Endothelial cell of umbilical vein (primary cell): ENCODE measurements at regions not wholly inside any gene's neighbourhood (a gene's known extent, or its start where the extent isn't known, plus 50 kb on each side); places are given as distances from the start of the nearest gene placed in this dataset.

Experiments used
- CTCF ChIP-seq, 2 donors: IDR thresholded peaks; 1 replicate in 1 of 2; 2 replicates in 1 of 2; pipeline ENCODE4 v1.5.1; 2011; ENCODE audit warnings: low read length in 2 of 2, mild to moderate bottlenecking in 2 of 2, moderate library complexity in 2 of 2, control low read depth in 1 of 2, inconsistent platforms in 1 of 2, low read depth in 1 of 2; ENCODE audit not compliant: insufficient read depth in 1 of 2; ENCODE audit errors: extremely low read depth in 1 of 2
- FOS ChIP-seq: IDR thresholded peaks from 2 replicates; pipeline ENCODE4 v1.6.1; 2011; ENCODE audit warnings: mild to moderate bottlenecking, low read length, moderate library complexity, borderline replicate concordance; ENCODE audit not compliant: insufficient read depth
- GATA2 ChIP-seq: IDR thresholded peaks from 2 replicates; pipeline ENCODE4 v1.7.0; 2011; ENCODE audit warnings: low read depth, mild to moderate bottlenecking, moderate library complexity, mixed read lengths, low read length; ENCODE audit not compliant: insufficient read length, insufficient read depth
- JUN ChIP-seq: IDR thresholded peaks from 2 replicates; pipeline ENCODE4 v1.6.1; 2011; ENCODE audit warnings: borderline replicate concordance, low read depth; ENCODE audit not compliant: insufficient read length, insufficient read depth
- POLR2A ChIP-seq: IDR thresholded peaks from 2 replicates; pipeline ENCODE4 v1.6.1; 2012; ENCODE audit warnings: low read depth, mild to moderate bottlenecking, control low read depth, low read length
- POLR2AphosphoS5 ChIP-seq: IDR thresholded peaks from 2 replicates; pipeline ENCODE4 v1.6.1; 2012; ENCODE audit warnings: low read depth, mild to moderate bottlenecking, control low read depth, low read length, moderate library complexity; ENCODE audit not compliant: insufficient read depth

GRCh38 chr14:30295980-30296379 lies 263.0 kb upstream of the G2E3 start:
- no peak for TF ChIP-seq CTCF (IDR thresholded peaks at IDR 0.05; ENCODE audit: extremely low read depth in 1 of 2, insufficient read depth in 1 of 2, low read depth in 1 of 2, low read length in 2 of 2)
- no peak for TF ChIP-seq FOS
- TF ChIP-seq POLR2AphosphoS5: no peak
- no peak for TF ChIP-seq JUN
- no peak for TF ChIP-seq GATA2
- no peak for TF ChIP-seq POLR2A
